ENCODE measurements at regions not wholly inside any gene's neighbourhood (a gene's known extent, or its start where the extent isn't known, plus 50 kb on each side); places are given as distances from the start of the nearest gene placed in this dataset.

DNA sequence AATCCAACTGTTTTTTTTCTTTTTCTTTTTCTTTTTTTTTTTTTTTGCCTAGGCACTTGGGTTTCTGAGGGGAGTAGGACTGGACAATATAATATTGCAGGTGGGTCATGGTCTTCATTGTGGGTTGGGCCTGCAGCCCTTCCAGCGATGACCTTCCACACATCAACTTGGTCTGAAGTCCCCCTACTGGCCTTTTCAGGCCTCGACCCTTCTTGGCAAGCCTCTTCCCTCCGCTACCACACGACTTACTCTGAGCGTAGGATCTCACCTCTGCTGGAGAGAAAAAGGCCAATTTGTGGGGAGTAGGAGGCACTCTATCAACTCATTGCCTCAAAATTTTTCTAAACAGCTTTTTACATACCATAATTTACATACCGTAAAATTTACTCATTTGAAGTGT, 51.1 kb upstream of the GRIK3 start:
- Mint-ChIP-seq H3K36me3 (no peaks in the 10 kb centered on the region), H3K27ac (no peak overlapping the region), H3K4me3 (no peak overlapping the region), H3K4me1 (no peaks in the 10 kb centered on the region), H3K27me3 (ENCODE audit: low read depth in 3 of 3) (peaks cover 0 to 5% (median 0%) of the 10 kb centered on the region in 3 donors), H3K9me3 (no peaks in the 10 kb centered on the region)
- no peak for DNase-seq

DNA sequence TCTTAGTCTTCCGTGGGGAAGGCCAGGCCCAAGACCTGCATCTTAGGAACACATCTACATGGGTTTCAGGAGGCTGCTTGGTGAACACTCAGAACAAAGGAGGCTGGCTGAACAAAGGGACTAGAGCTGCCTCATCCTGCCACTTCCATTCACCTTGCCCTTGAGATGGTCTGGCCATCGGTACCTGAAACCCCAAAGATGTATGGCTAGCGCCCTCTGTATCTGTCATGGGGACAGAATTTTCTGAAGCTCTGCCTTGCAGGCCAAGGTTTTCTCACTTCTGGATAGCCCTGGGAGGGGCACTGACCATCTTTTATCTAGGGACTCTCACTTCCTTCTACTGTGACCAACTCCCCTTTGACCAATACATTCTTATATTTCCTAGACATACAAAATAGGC, 55.4 kb upstream of the GRIK3 start:
- no peaks in the 10 kb centered on the region for H3K36me3 Mint-ChIP-seq
- no peak overlapping the region for H3K4me3 Mint-ChIP-seq
- H3K27me3 Mint-ChIP-seq (ENCODE audit: low read depth in 3 of 3), result peaks cover 1 to 5% (median 5%) of the 10 kb centered on the region in 3 donors
- H3K9me3 Mint-ChIP-seq, result no peaks in the 10 kb centered on the region
- no peak overlapping the region for H3K27ac Mint-ChIP-seq
- DNase-seq, result no peak
- no peaks in the 10 kb centered on the region for H3K4me1 Mint-ChIP-seq

DNA sequence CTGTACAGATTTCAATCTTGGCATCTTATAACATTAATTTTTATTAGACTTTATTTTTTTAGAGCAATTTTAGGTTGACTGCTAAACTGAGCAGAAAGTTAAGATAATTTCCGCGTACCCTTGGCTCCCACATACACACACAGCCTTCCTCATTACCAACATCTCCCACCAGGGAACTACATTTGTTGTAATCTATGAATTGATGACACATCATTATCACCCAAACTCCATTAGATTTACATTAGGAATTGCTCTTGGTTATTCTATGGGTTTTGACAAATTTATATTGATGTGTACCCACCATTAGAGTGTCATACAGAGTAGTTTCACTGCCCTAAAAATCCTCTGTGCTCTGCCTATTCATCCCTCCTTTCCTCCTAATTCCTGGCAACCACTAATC, 56.4 kb upstream of the GRIK3 start:
- no peak overlapping the region for H3K27ac Mint-ChIP-seq
- no peak for DNase-seq
- no peaks in the 10 kb centered on the region for H3K4me1 Mint-ChIP-seq
- no peaks in the 10 kb centered on the region for H3K9me3 Mint-ChIP-seq
- no peak overlapping the region for H3K4me3 Mint-ChIP-seq
- H3K27me3 Mint-ChIP-seq (ENCODE audit: low read depth in 3 of 3), result peaks cover 1 to 5% (median 4%) of the 10 kb centered on the region in 3 donors
- H3K36me3 Mint-ChIP-seq, result no peaks in the 10 kb centered on the region

- H3K4me3 Mint-ChIP-seq, result no peak overlapping the region
- no peaks in the 10 kb centered on the region for H3K9me3 Mint-ChIP-seq
- peaks cover 1 to 7% (median 5%) of the 10 kb centered on the region in 3 donors for H3K27me3 Mint-ChIP-seq (ENCODE audit: low read depth in 3 of 3)
- no peaks in the 10 kb centered on the region for H3K36me3 Mint-ChIP-seq
- H3K4me1 Mint-ChIP-seq, result no peaks in the 10 kb centered on the region
- DNase-seq, result no peak
- H3K27ac Mint-ChIP-seq, result no peak overlapping the region
These were observed 58.6 kb upstream of the GRIK3 start for GRCh38 chr1:37092937-37093336.

DNA sequence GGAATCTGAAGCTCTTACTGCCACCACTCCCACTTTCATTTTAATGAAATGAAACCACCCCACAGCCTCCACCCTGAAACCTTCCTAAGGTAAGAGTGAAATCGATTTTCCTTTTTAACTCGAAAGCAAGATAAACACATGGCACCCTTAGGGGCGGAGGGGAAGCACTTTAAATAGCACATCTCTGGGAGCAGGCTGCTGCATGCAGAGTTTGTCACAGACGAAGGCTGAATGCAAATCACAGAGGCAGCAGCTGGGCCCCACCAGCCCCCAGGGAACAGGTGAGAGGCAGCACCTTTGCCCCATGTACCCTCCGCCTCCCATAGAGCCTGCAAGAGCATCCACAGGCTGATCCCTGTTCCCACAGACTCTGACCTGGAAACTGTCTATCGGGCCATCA, 60.0 kb upstream of the GRIK3 start:
- no peaks in the 10 kb centered on the region for H3K36me3 Mint-ChIP-seq
- no peaks in the 10 kb centered on the region for H3K4me1 Mint-ChIP-seq
- H3K4me3 Mint-ChIP-seq, result no peak overlapping the region
- H3K9me3 Mint-ChIP-seq, result no peaks in the 10 kb centered on the region
- DNase-seq, result no peak
- peaks cover 1 to 7% (median 7%) of the 10 kb centered on the region in 3 donors for H3K27me3 Mint-ChIP-seq (ENCODE audit: low read depth in 3 of 3)
- no peak overlapping the region for H3K27ac Mint-ChIP-seq

GRCh38 chr1:37096523-37096922, 62.2 kb upstream of the GRIK3 start:
- no peak overlapping the region for H3K4me3 Mint-ChIP-seq
- H3K27ac Mint-ChIP-seq, result no peak overlapping the region
- no peaks in the 10 kb centered on the region for H3K9me3 Mint-ChIP-seq
- H3K36me3 Mint-ChIP-seq, result no peaks in the 10 kb centered on the region
- H3K27me3 Mint-ChIP-seq (ENCODE audit: low read depth in 3 of 3), result peaks cover 1 to 7% (median 4%) of the 10 kb centered on the region in 3 donors
- H3K4me1 Mint-ChIP-seq, result no peaks in the 10 kb centered on the region
- DNase-seq, result no peak

DNA sequence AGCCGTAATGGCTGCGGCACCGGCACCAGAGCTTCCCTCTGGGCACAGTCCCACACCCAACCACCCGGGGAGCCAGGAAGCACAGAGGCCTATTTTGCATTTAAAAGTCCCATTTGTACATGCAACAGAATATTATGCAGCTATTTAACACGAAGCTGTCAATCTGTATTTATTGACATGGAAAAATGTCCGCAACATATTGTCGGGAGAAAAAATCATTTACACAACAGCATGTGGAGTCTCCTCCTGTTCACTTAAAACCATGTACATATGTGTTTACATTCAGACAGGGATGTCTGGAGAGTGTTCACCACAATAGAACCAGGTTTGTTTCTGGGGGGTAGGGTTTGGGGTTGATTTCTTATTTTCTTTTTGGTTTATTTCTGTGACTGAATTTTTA, 63.4 kb upstream of the GRIK3 start:
- peaks cover 1 to 8% (median 7%) of the 10 kb centered on the region in 3 donors for H3K27me3 Mint-ChIP-seq (ENCODE audit: low read depth in 3 of 3)
- DNase-seq, result no peak
- no peak overlapping the region for H3K4me3 Mint-ChIP-seq
- H3K9me3 Mint-ChIP-seq, result no peaks in the 10 kb centered on the region
- no peaks in the 10 kb centered on the region for H3K4me1 Mint-ChIP-seq
- no peaks in the 10 kb centered on the region for H3K36me3 Mint-ChIP-seq
- H3K27ac Mint-ChIP-seq, result no peak overlapping the region

- no peak overlapping the region for H3K4me3 Mint-ChIP-seq
- peaks cover 0 to 7% (median 3%) of the 10 kb centered on the region in 3 donors for H3K27me3 Mint-ChIP-seq (ENCODE audit: low read depth in 3 of 3)
- no peak overlapping the region for H3K27ac Mint-ChIP-seq
- DNase-seq, result no peak
- no peaks in the 10 kb centered on the region for H3K9me3 Mint-ChIP-seq
- no peaks in the 10 kb centered on the region for H3K36me3 Mint-ChIP-seq
- H3K4me1 Mint-ChIP-seq, result no peaks in the 10 kb centered on the region
These were observed 63.9 kb upstream of the GRIK3 start for GRCh38 chr1:37098237-37098636.

- peaks cover 0 to 7% (median 3%) of the 10 kb centered on the region in 3 donors for H3K27me3 Mint-ChIP-seq (ENCODE audit: low read depth in 3 of 3)
- no peak for DNase-seq
- H3K27ac Mint-ChIP-seq, result no peak overlapping the region
- H3K4me1 Mint-ChIP-seq, result no peaks in the 10 kb centered on the region
- no peaks in the 10 kb centered on the region for H3K36me3 Mint-ChIP-seq
- no peaks in the 10 kb centered on the region for H3K9me3 Mint-ChIP-seq
- no peak overlapping the region for H3K4me3 Mint-ChIP-seq
These were observed 66.0 kb upstream of the GRIK3 start for GRCh38 chr1:37100310-37100709.

GRCh38 chr1:37102656-37103382, 68.5 kb upstream of the GRIK3 start:
- no peaks in the 10 kb centered on the region for H3K4me1 Mint-ChIP-seq
- no peak overlapping the region for H3K4me3 Mint-ChIP-seq

GRCh38 chr1:37105911-37106310, 71.6 kb upstream of the GRIK3 start:
- Mint-ChIP-seq H3K27ac (no peak overlapping the region), H3K27me3 (ENCODE audit: low read depth in 3 of 3) (peaks cover 2 to 8% (median 4%) of the 10 kb centered on the region in 3 donors)

More at GRCh38 chr1:37102656-37103382, 68.5 kb upstream of the GRIK3 start:
- Mint-ChIP-seq H3K27me3 (ENCODE audit: low read depth in 3 of 3) (peaks cover 0 to 6% (median 5%) of the 10 kb centered on the region in 3 donors), H3K36me3 (no peaks in the 10 kb centered on the region), H3K9me3 (no peaks in the 10 kb centered on the region), H3K27ac (peak overlapping the region in 1 of 6 donors; percentile 77)
- DNase-seq, result no peak

GRCh38 chr1:37107153-37107907, 73.0 kb upstream of the GRIK3 start:
- no peaks in the 10 kb centered on the region for H3K9me3 Mint-ChIP-seq
- no peak overlapping the region for H3K27ac Mint-ChIP-seq
- H3K27me3 Mint-ChIP-seq (ENCODE audit: low read depth in 3 of 3), result peaks cover 2 to 8% (median 4%) of the 10 kb centered on the region in 3 donors
- DNase-seq, result no peak
- H3K4me1 Mint-ChIP-seq, result no peaks in the 10 kb centered on the region
- no peaks in the 10 kb centered on the region for H3K36me3 Mint-ChIP-seq
- no peak overlapping the region for H3K4me3 Mint-ChIP-seq

More at GRCh38 chr1:37105911-37106310, 71.6 kb upstream of the GRIK3 start:
- H3K36me3 Mint-ChIP-seq, result no peaks in the 10 kb centered on the region
- H3K4me1 Mint-ChIP-seq, result no peaks in the 10 kb centered on the region
- no peak for DNase-seq
- no peaks in the 10 kb centered on the region for H3K9me3 Mint-ChIP-seq
- no peak overlapping the region for H3K4me3 Mint-ChIP-seq

DNA sequence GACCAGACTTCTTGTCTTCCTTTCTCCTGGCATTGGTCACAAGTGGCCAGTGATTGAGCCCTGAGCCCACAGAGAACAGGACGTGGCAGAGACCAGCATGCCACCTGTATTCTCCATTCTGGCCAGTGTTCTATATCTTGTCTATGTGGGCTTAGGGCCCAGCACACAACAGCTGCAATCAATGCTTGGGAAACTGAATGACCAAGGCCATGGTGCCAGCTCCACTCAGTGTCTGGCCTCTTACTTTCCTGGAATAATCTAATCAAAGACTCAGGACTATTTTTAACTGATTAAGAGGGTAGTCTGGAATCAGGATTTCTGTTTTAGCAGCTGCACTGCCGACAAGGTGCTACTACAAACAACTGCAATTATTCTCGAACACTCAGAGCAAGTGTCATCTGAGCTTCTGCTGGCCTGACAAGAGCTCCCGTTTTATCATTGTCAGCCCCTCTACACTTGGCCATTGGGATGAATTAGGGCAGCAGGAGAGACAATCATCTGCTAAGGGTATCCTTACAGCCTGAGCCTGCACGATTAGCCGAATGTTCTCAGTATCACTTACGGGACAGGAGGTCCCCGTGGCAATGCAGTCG, 74.4 kb upstream of the GRIK3 start:
- Mint-ChIP-seq H3K4me3 (no peak overlapping the region), H3K27me3 (ENCODE audit: low read depth in 3 of 3) (peaks cover 2 to 6% (median 3%) of the 10 kb centered on the region in 3 donors), H3K4me1 (no peaks in the 10 kb centered on the region), H3K9me3 (no peaks in the 10 kb centered on the region), H3K36me3 (no peaks in the 10 kb centered on the region), H3K27ac (no peak overlapping the region)
- DNase-seq, result no peak

DNA sequence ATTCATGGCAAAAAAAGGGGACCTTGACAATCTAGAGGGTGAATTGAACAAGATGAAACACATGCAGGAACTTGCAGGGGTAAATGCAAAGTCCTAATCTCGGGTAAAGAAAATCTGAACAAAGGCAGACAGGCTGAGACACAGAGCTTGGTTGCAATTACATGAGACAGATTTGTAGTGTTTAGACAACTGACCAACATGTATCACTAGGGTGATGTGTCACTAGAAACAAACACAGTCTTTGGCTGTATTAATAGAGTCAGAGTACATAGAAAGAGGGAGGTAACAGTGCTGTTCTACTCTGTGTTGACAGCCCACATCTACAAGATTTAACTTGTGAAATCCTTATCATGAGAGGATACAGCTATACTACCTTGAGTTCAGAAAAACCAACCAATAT, 78.1 kb upstream of the GRIK3 start:
- no peak for DNase-seq
- H3K4me1 Mint-ChIP-seq, result no peaks in the 10 kb centered on the region
- no peaks in the 10 kb centered on the region for H3K36me3 Mint-ChIP-seq
- no peak overlapping the region for H3K4me3 Mint-ChIP-seq
- no peaks in the 10 kb centered on the region for H3K9me3 Mint-ChIP-seq
- no peak overlapping the region for H3K27ac Mint-ChIP-seq
- peaks cover 1 to 7% (median 2%) of the 10 kb centered on the region in 3 donors for H3K27me3 Mint-ChIP-seq (ENCODE audit: low read depth in 3 of 3)

All from immature natural killer cell (primary cell).